T-helper 2 cell treated with Interferon-gamma antibody and Interleukin-4, amounts not matched to agents 5 μg/mL and 100 μg/mL, for 36 hours (primary cell): ENCODE measurements at regions not wholly inside any gene's neighbourhood (a gene's known extent, or its start where the extent isn't known, plus 50 kb on each side); places are given as distances from the start of the nearest gene placed in this dataset.
"Not testable (repeated sequence)": the region's sequence is repeated elsewhere in the genome, so short reads cannot be mapped to it uniquely, and the experiment has no call there.

Experiments
- DNase-seq: peaks from one replicate; pipeline ENCODE4 v3.0.0; 2021; ENCODE audit warnings: low spot score
- H3K27ac Mint-ChIP-seq: one replicate; pipeline ENCODE4 v1.8.0; 2021; ENCODE audit warnings: mild to moderate bottlenecking, mixed read lengths
- H3K27me3 Mint-ChIP-seq: one replicate; pipeline ENCODE4 v1.8.0; 2021; ENCODE audit warnings: low read depth, mixed read lengths
- H3K36me3 Mint-ChIP-seq: one replicate; pipeline ENCODE4 v1.8.0; 2021; ENCODE audit warnings: low read depth, mixed read lengths
- H3K4me1 Mint-ChIP-seq: one replicate; pipeline ENCODE4 v1.8.0; 2021; ENCODE audit warnings: low read depth, mixed read lengths
- H3K4me3 Mint-ChIP-seq: one replicate; pipeline ENCODE4 v1.8.0; 2022; ENCODE audit warnings: mild to moderate bottlenecking, moderate library complexity, mixed read lengths
- H3K9me3 Mint-ChIP-seq: one replicate; pipeline ENCODE4 v1.8.0; 2021; ENCODE audit warnings: mixed read lengths

DNA sequence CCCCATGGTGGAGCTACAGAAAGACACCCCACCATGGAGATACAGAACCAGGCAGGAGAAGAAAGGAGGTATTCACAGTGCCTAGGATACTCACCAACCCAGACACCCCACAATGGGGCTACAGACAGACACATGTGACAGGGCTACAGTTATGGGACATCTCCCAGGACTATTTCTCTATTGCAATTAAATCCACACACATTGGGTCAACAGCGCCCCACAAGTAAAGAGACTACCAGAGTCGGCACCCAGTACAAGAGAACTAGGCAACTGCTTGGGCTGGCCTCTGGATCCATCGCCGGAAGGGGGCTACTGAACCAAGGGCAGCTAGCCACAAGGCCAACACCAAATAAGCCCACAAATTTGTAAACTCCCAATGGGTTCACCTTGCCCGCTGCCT lies 310.1 kb upstream of the NCKAP5 start:
- H3K9me3 Mint-ChIP-seq, result no peaks in the 10 kb centered on the region
- H3K36me3 Mint-ChIP-seq, result no peaks in the 10 kb centered on the region
- peaks cover 24% of the 10 kb centered on the region for H3K27me3 Mint-ChIP-seq
- H3K27ac Mint-ChIP-seq, result no peak overlapping the region
- no peaks in the 10 kb centered on the region for H3K4me1 Mint-ChIP-seq
- H3K4me3 Mint-ChIP-seq, result no peak overlapping the region
- DNase-seq, result no peak

DNA sequence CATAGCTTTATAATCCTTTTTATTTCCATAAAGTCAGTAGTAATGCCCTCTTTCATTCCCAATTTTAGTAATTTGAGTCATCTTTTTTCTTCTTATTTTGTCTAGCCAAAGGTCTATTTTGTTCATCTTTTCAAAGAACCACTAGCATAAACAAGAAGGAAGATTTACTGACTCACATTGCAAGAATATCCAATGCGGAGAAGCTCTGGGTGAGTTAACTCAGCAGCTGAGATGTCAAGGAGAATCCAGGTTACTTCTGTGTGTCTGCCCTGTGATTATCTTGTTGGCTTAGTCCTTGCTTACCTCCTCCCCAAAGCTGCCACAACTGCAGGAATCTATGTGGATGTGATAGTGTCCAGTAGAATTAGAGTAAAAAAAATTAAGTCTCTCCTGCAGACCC lies 311.4 kb upstream of the NCKAP5 start:
- no peaks in the 10 kb centered on the region for H3K36me3 Mint-ChIP-seq

DNA sequence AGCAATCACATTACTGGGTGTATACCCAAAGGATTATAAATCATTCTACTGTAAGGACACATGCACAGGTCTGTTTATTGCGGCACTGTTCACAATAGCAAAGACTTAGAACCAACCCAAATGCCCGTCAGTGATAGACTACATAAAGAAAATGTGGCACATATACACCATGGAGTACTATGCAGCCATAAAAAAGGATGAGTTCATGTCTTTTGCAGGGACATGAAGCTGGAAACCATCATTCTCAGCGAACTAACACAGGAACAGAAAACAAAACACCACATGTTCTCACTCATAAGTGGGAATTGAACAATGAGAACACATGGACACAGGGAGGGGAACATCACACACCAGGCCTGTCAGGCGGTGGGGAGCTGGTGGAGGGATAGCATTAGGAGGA lies 313.9 kb upstream of the NCKAP5 start:
- not testable (repeated sequence) for H3K9me3 Mint-ChIP-seq, H3K4me3 Mint-ChIP-seq, H3K36me3 Mint-ChIP-seq, DNase-seq, H3K4me1 Mint-ChIP-seq, H3K27ac Mint-ChIP-seq
- peaks cover 18% of the 10 kb centered on the region for H3K27me3 Mint-ChIP-seq

More for the DNA sequence above, 311.4 kb upstream of the NCKAP5 start:
- Mint-ChIP-seq H3K4me1 (no peaks in the 10 kb centered on the region), H3K4me3 (no peak overlapping the region), H3K27me3 (peaks cover 24% of the 10 kb centered on the region), H3K27ac (no peak overlapping the region), H3K9me3 (no peaks in the 10 kb centered on the region)
- DNase-seq, result no peak

GRCh38 chr2:133884739-133885381 lies 316.6 kb upstream of the NCKAP5 start:
- H3K27ac Mint-ChIP-seq, result no peak overlapping the region
- no peaks in the 10 kb centered on the region for H3K4me1 Mint-ChIP-seq
- no peak for DNase-seq
- H3K9me3 Mint-ChIP-seq, result no peaks in the 10 kb centered on the region
- no peak overlapping the region for H3K4me3 Mint-ChIP-seq
- H3K27me3 Mint-ChIP-seq, result peaks cover 10% of the 10 kb centered on the region
- H3K36me3 Mint-ChIP-seq, result no peaks in the 10 kb centered on the region

DNA sequence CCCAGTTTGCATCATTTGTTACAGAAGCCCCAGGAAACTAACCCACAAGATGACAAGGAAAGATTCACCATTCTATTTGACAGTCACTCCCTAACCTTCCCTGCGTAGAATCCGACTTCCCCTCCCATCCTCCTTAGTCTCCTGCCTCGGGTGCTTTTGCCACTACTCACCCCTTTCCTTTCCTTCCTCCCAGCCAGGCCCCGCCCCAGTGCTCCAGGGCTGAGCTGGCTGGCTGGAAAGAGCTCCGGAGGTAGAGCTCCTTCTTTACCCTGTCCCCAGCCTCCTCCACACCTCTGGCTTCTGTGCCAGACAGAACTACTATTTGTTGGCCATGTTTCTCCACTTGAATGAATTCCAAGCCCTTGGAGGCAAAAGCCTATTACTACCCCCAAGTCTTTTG lies 317.6 kb upstream of the NCKAP5 start:
- no peak for DNase-seq
- no peaks in the 10 kb centered on the region for H3K36me3 Mint-ChIP-seq
- no peak overlapping the region for H3K27ac Mint-ChIP-seq
- H3K4me1 Mint-ChIP-seq, result no peaks in the 10 kb centered on the region
- peaks cover 7% of the 10 kb centered on the region for H3K27me3 Mint-ChIP-seq
- H3K4me3 Mint-ChIP-seq, result no peak overlapping the region
- no peaks in the 10 kb centered on the region for H3K9me3 Mint-ChIP-seq

- Mint-ChIP-seq H3K27ac (no peak overlapping the region), H3K4me3 (no peak overlapping the region), H3K4me1 (no peaks in the 10 kb centered on the region)
Observed at GRCh38 chr2:133886735-133887675, 318.7 kb upstream of the NCKAP5 start.

GRCh38 chr2:133887676-133888040 lies 319.4 kb upstream of the NCKAP5 start:
- no peak for DNase-seq
- H3K4me1 Mint-ChIP-seq, result no peaks in the 10 kb centered on the region
- H3K9me3 Mint-ChIP-seq, result no peaks in the 10 kb centered on the region
- H3K4me3 Mint-ChIP-seq, result no peak overlapping the region
- peaks cover 7% of the 10 kb centered on the region for H3K27me3 Mint-ChIP-seq
- H3K27ac Mint-ChIP-seq, result no peak overlapping the region
- H3K36me3 Mint-ChIP-seq, result no peaks in the 10 kb centered on the region

More at GRCh38 chr2:133886735-133887675, 318.7 kb upstream of the NCKAP5 start:
- peak; percentile 9 for DNase-seq
- Mint-ChIP-seq H3K9me3 (no peaks in the 10 kb centered on the region), H3K36me3 (no peaks in the 10 kb centered on the region), H3K27me3 (peaks cover 7% of the 10 kb centered on the region)

GRCh38 chr2:133888107-133888506 lies 319.8 kb upstream of the NCKAP5 start:
- no peaks in the 10 kb centered on the region for H3K9me3 Mint-ChIP-seq
- H3K27me3 Mint-ChIP-seq, result peaks cover 7% of the 10 kb centered on the region
- DNase-seq, result no peak
- H3K4me3 Mint-ChIP-seq, result no peak overlapping the region
- no peaks in the 10 kb centered on the region for H3K4me1 Mint-ChIP-seq
- no peak overlapping the region for H3K27ac Mint-ChIP-seq
- H3K36me3 Mint-ChIP-seq, result no peaks in the 10 kb centered on the region

DNA sequence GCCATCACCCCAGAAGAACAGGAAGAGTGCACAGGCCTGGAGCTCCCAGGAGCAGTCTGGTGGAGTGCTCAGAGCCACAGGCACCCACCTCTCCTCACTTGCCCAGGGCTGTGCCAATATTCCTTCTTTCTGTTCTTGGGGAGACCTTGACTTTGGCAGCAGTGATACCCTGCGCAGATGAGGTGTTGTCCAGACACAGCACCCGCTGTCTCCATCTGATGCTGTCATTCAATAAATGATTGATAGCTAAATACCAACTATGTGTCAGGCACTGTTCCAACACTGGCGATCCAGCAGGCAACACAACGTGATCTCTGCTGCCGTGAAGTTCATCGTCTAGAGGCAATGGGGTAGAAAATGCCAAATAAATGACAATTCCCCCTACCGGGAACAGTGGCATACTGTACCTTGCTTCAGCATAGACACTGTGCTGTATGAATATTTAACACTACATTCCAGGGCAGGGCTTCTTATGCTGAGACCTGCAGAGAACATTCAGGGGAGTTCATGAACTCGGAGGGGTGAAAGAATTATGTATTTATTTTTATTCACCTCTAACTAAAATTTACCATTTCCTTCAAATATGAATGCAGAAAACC lies 320.5 kb upstream of the NCKAP5 start:
- no peaks in the 10 kb centered on the region for H3K36me3 Mint-ChIP-seq
- peaks cover 7% of the 10 kb centered on the region for H3K27me3 Mint-ChIP-seq
- no peak overlapping the region for H3K4me3 Mint-ChIP-seq
- no peaks in the 10 kb centered on the region for H3K9me3 Mint-ChIP-seq
- H3K4me1 Mint-ChIP-seq, result no peaks in the 10 kb centered on the region
- DNase-seq, result no peak
- no peak overlapping the region for H3K27ac Mint-ChIP-seq

GRCh38 chr2:133892352-133892913 lies 324.2 kb upstream of the NCKAP5 start:
- H3K27ac Mint-ChIP-seq, result no peak overlapping the region
- H3K4me3 Mint-ChIP-seq, result no peak overlapping the region
- peaks cover 3% of the 10 kb centered on the region for H3K27me3 Mint-ChIP-seq
- H3K4me1 Mint-ChIP-seq, result no peaks in the 10 kb centered on the region
- no peak for DNase-seq
- no peaks in the 10 kb centered on the region for H3K9me3 Mint-ChIP-seq
- H3K36me3 Mint-ChIP-seq, result no peaks in the 10 kb centered on the region

DNA sequence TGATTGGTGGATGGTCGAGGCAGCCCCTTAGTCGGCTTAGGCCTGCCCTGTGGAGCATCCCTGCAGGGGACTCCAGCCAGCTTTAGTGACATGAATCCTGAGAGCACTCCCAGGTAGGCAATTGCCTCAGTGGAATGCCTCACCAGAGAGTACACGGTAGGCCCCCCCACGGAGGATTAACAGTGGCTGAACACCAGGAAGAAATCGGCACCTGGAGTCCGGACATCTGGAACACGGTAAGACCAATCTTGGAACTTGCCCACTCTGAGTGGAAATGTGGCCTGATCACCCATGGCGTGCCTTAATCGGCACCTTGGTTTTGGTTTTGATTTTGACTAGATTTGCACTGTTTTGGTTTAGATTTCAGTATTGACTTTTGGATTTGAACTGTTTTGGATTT lies 326.2 kb upstream of the NCKAP5 start:
- no peak for DNase-seq
- Mint-ChIP-seq H3K36me3 (no peaks in the 10 kb centered on the region), H3K27ac (no peak overlapping the region), H3K27me3 (no peaks in the 10 kb centered on the region), H3K4me1 (no peaks in the 10 kb centered on the region), H3K4me3 (no peak overlapping the region), H3K9me3 (no peaks in the 10 kb centered on the region)

- H3K4me3 Mint-ChIP-seq, H3K4me1 Mint-ChIP-seq, H3K36me3 Mint-ChIP-seq, H3K27me3 Mint-ChIP-seq, H3K9me3 Mint-ChIP-seq, H3K27ac Mint-ChIP-seq, DNase-seq: not testable (repeated sequence)
Observed at GRCh38 chr2:133897838-133898237, 329.6 kb upstream of the NCKAP5 start.

- no peak overlapping the region for H3K27ac Mint-ChIP-seq
- H3K36me3 Mint-ChIP-seq, result no peaks in the 10 kb centered on the region
- H3K4me3 Mint-ChIP-seq, result no peak overlapping the region
- DNase-seq, result no peak
- H3K4me1 Mint-ChIP-seq, result no peaks in the 10 kb centered on the region
- no peaks in the 10 kb centered on the region for H3K27me3 Mint-ChIP-seq
- H3K9me3 Mint-ChIP-seq, result no peaks in the 10 kb centered on the region
Observed at GRCh38 chr2:133900909-133901308, 332.6 kb upstream of the NCKAP5 start.

GRCh38 chr2:133906396-133906795 lies 338.1 kb upstream of the NCKAP5 start:
- DNase-seq, result no peak
- no peaks in the 10 kb centered on the region for H3K36me3 Mint-ChIP-seq
- H3K4me1 Mint-ChIP-seq, result no peaks in the 10 kb centered on the region
- H3K9me3 Mint-ChIP-seq, result peaks cover 4% of the 10 kb centered on the region
- H3K4me3 Mint-ChIP-seq, result no peak overlapping the region
- H3K27ac Mint-ChIP-seq, result no peak overlapping the region
- H3K27me3 Mint-ChIP-seq, result peaks cover 2% of the 10 kb centered on the region
